ENCODE measurements at regions not wholly inside any gene's neighbourhood (a gene's known extent, or its start where the extent isn't known, plus 50 kb on each side); places are given as distances from the start of the nearest gene placed in this dataset.
"Not testable (repeated sequence)": the region's sequence is repeated elsewhere in the genome, so short reads cannot be mapped to it uniquely, and the experiment has no call there.

- H3K4me1 ChIP-seq (ENCODE audit: insufficient read depth, low read length); H3K9me3 Mint-ChIP-seq; H3K4me3 Mint-ChIP-seq; H3K27me3 Mint-ChIP-seq; POLR2A ChIA-PET (ENCODE audit: partially characterized antibody); CTCF ChIA-PET (ENCODE audit: partially characterized antibody); intact Hi-C loops (cut with micrococcal nuclease); H3K27me3 ChIP-seq (ENCODE audit: insufficient read depth, low read length); DNase-seq; H3K9me3 ChIP-seq (ENCODE audit: control insufficient read depth in 1 of 2, low read length in 2 of 2); H3K4me1 Mint-ChIP-seq; H3K27ac ChIP-seq (ENCODE audit: low read depth, low read length); H3K36me3 Mint-ChIP-seq; H3K36me3 ChIP-seq (ENCODE audit: insufficient read depth, low read length); H3K4me3 ChIP-seq (ENCODE audit: low read length in 2 of 2); H3K27ac Mint-ChIP-seq: not testable (repeated sequence)
These were observed 767.5 kb downstream of the FOXD4L6 start for GRCh38 chr9:40361018-40361417.

- H3K36me3 ChIP-seq (ENCODE audit: insufficient read depth, low read length); POLR2A ChIA-PET (ENCODE audit: partially characterized antibody); H3K4me1 Mint-ChIP-seq; H3K27ac Mint-ChIP-seq; H3K27me3 ChIP-seq (ENCODE audit: insufficient read depth, low read length); H3K4me1 ChIP-seq (ENCODE audit: insufficient read depth, low read length); H3K27me3 Mint-ChIP-seq; H3K9me3 ChIP-seq (ENCODE audit: control insufficient read depth in 1 of 2, low read length in 2 of 2); intact Hi-C loops (cut with micrococcal nuclease); H3K4me3 Mint-ChIP-seq; CTCF ChIA-PET (ENCODE audit: partially characterized antibody); H3K27ac ChIP-seq (ENCODE audit: low read depth, low read length); H3K4me3 ChIP-seq (ENCODE audit: low read length in 2 of 2); H3K9me3 Mint-ChIP-seq; H3K36me3 Mint-ChIP-seq; DNase-seq: not testable (repeated sequence)
These were observed 797.5 kb downstream of the FOXD4L6 start for GRCh38 chr9:40330958-40331357.

- H3K27ac Mint-ChIP-seq; H3K27me3 Mint-ChIP-seq; H3K4me1 ChIP-seq (ENCODE audit: insufficient read depth, low read length); H3K27ac ChIP-seq (ENCODE audit: low read depth, low read length); intact Hi-C loops (cut with micrococcal nuclease); H3K36me3 ChIP-seq (ENCODE audit: insufficient read depth, low read length); H3K4me3 ChIP-seq (ENCODE audit: low read length in 2 of 2); H3K36me3 Mint-ChIP-seq; H3K27me3 ChIP-seq (ENCODE audit: insufficient read depth, low read length); H3K4me1 Mint-ChIP-seq; H3K9me3 Mint-ChIP-seq; H3K9me3 ChIP-seq (ENCODE audit: control insufficient read depth in 1 of 2, low read length in 2 of 2); H3K4me3 Mint-ChIP-seq; POLR2A ChIA-PET (ENCODE audit: partially characterized antibody); DNase-seq; CTCF ChIA-PET (ENCODE audit: partially characterized antibody): not testable (repeated sequence)
These were observed 799.6 kb downstream of the FOXD4L6 start for GRCh38 chr9:40328907-40329306.

GRCh38 chr9:40326179-40326578 is 802.3 kb downstream of the FOXD4L6 start:
- H3K27me3 Mint-ChIP-seq; H3K9me3 Mint-ChIP-seq; H3K4me3 ChIP-seq (ENCODE audit: low read length in 2 of 2); H3K9me3 ChIP-seq (ENCODE audit: control insufficient read depth in 1 of 2, low read length in 2 of 2); H3K4me1 ChIP-seq (ENCODE audit: insufficient read depth, low read length); H3K4me1 Mint-ChIP-seq; H3K4me3 Mint-ChIP-seq; H3K27ac ChIP-seq (ENCODE audit: low read depth, low read length); intact Hi-C loops (cut with micrococcal nuclease); H3K36me3 ChIP-seq (ENCODE audit: insufficient read depth, low read length); H3K36me3 Mint-ChIP-seq; CTCF ChIA-PET (ENCODE audit: partially characterized antibody); H3K27ac Mint-ChIP-seq; H3K27me3 ChIP-seq (ENCODE audit: insufficient read depth, low read length); POLR2A ChIA-PET (ENCODE audit: partially characterized antibody); DNase-seq: not testable (repeated sequence)

GRCh38 chr9:40322730-40323129 is 805.8 kb downstream of the FOXD4L6 start:
- H3K4me1 ChIP-seq (ENCODE audit: insufficient read depth, low read length); H3K36me3 Mint-ChIP-seq; H3K27ac Mint-ChIP-seq; POLR2A ChIA-PET (ENCODE audit: partially characterized antibody); CTCF ChIA-PET (ENCODE audit: partially characterized antibody); H3K4me1 Mint-ChIP-seq; H3K4me3 Mint-ChIP-seq; H3K27ac ChIP-seq (ENCODE audit: low read depth, low read length); intact Hi-C loops (cut with micrococcal nuclease); H3K9me3 ChIP-seq (ENCODE audit: control insufficient read depth in 1 of 2, low read length in 2 of 2); H3K27me3 Mint-ChIP-seq; H3K27me3 ChIP-seq (ENCODE audit: insufficient read depth, low read length); H3K4me3 ChIP-seq (ENCODE audit: low read length in 2 of 2); H3K36me3 ChIP-seq (ENCODE audit: insufficient read depth, low read length); H3K9me3 Mint-ChIP-seq: not testable (repeated sequence)
- peak in 1 of 5 donors; percentile 14 for DNase-seq

GRCh38 chr9:40321857-40322256 is 806.6 kb downstream of the FOXD4L6 start:
- H3K9me3 ChIP-seq (ENCODE audit: control insufficient read depth in 1 of 2, low read length in 2 of 2); intact Hi-C loops (cut with micrococcal nuclease); H3K4me1 ChIP-seq (ENCODE audit: insufficient read depth, low read length); H3K4me3 ChIP-seq (ENCODE audit: low read length in 2 of 2); H3K4me3 Mint-ChIP-seq; DNase-seq; H3K36me3 ChIP-seq (ENCODE audit: insufficient read depth, low read length); H3K4me1 Mint-ChIP-seq; CTCF ChIA-PET (ENCODE audit: partially characterized antibody); H3K27me3 ChIP-seq (ENCODE audit: insufficient read depth, low read length); H3K27ac Mint-ChIP-seq; H3K27me3 Mint-ChIP-seq; H3K27ac ChIP-seq (ENCODE audit: low read depth, low read length); H3K9me3 Mint-ChIP-seq; POLR2A ChIA-PET (ENCODE audit: partially characterized antibody); H3K36me3 Mint-ChIP-seq: not testable (repeated sequence)

GRCh38 chr9:40321204-40321603 is 807.3 kb downstream of the FOXD4L6 start:
- not testable (repeated sequence) for H3K4me3 Mint-ChIP-seq, H3K27me3 Mint-ChIP-seq, H3K9me3 Mint-ChIP-seq

GRCh38 chr9:40315215-40315614 is 813.3 kb downstream of the FOXD4L6 start:
- H3K36me3 ChIP-seq (ENCODE audit: insufficient read depth, low read length); H3K9me3 ChIP-seq (ENCODE audit: control insufficient read depth in 1 of 2, low read length in 2 of 2); H3K36me3 Mint-ChIP-seq; H3K27ac Mint-ChIP-seq; intact Hi-C loops (cut with micrococcal nuclease); H3K9me3 Mint-ChIP-seq; H3K27ac ChIP-seq (ENCODE audit: low read depth, low read length); CTCF ChIA-PET (ENCODE audit: partially characterized antibody); H3K4me1 Mint-ChIP-seq; H3K4me1 ChIP-seq (ENCODE audit: insufficient read depth, low read length); DNase-seq; POLR2A ChIA-PET (ENCODE audit: partially characterized antibody); H3K27me3 ChIP-seq (ENCODE audit: insufficient read depth, low read length); H3K4me3 ChIP-seq (ENCODE audit: low read length in 2 of 2); H3K27me3 Mint-ChIP-seq; H3K4me3 Mint-ChIP-seq: not testable (repeated sequence)

More at GRCh38 chr9:40321204-40321603, 807.3 kb downstream of the FOXD4L6 start:
- DNase-seq; H3K36me3 ChIP-seq (ENCODE audit: insufficient read depth, low read length); H3K9me3 ChIP-seq (ENCODE audit: control insufficient read depth in 1 of 2, low read length in 2 of 2); intact Hi-C loops (cut with micrococcal nuclease); H3K36me3 Mint-ChIP-seq; H3K27ac Mint-ChIP-seq; POLR2A ChIA-PET (ENCODE audit: partially characterized antibody); H3K27ac ChIP-seq (ENCODE audit: low read depth, low read length); CTCF ChIA-PET (ENCODE audit: partially characterized antibody); H3K4me1 Mint-ChIP-seq; H3K4me1 ChIP-seq (ENCODE audit: insufficient read depth, low read length); H3K27me3 ChIP-seq (ENCODE audit: insufficient read depth, low read length); H3K4me3 ChIP-seq (ENCODE audit: low read length in 2 of 2): not testable (repeated sequence)
